Amniotic epithelial cell (primary cell): ENCODE measurements at regions not wholly inside any gene's neighbourhood (a gene's known extent, or its start where the extent isn't known, plus 50 kb on each side); places are given as distances from the start of the nearest gene placed in this dataset.
"Not testable (repeated sequence)": the region's sequence is repeated elsewhere in the genome, so short reads cannot be mapped to it uniquely, and the experiment has no call there.

ENCODE experiments used
- DNase-seq: peaks from one replicate; pipeline ENCODE4 v3.0.0-alpha.2; 2010; ENCODE audit warnings: low read depth

DNA sequence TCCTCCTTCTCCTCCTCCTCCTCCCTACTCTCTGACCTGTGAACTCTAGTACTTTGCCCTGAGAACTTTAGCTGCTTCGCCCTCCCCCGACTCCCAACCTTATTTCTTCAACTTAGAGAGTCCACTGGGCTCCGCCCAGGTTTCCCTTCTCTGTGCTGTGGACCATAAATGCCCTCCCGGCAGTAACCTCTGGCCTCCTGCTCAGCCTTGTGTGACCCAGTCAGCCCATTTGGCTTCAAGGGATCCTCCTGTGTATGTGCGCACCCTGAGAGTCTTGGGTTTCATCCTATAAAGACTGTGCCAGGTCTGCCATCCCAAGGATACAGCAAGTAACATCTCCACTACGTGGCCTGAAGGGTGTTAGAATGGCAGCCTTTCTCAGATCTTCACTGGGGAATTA, 275.6 kb upstream of the C16orf82 start:
- no peak for DNase-seq

DNA sequence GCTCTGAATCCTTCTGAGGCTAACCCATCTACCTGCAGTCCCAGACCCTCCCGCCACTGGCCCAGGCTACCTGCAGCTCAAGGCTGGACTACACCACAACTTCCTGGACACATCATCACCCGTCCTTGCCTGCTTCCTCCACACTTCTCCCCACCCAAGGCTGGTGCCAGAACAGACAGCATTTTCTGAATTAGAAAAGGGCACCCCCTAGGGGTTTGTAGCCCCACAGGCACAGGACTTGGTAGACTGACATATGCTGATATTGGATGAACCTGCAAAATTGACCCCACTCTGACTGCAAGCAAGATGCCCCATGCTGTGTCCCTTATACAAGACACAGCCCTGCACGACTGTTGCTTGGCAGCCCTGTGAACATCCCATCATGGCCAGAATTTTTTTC, 271.5 kb upstream of the C16orf82 start:
- no peak for DNase-seq

DNA sequence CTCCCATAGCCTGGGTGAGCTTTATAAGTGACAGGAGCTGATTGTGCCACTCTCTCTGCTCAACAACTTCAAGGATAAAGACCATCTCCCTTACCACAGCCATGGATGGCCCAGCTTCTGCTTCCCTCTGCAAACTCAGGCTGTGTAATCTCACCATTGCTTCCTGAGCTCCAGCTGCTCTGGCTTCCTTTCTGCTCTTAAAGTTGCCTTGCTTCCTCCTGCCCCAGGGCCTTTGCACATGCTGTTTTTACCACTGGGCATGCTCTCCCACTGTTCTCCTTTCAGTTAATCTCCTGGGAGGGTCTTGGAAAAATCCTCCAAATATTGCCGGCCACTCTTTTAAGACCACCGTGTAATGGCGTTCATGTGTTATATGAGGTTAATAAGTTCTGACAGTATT, 265.1 kb upstream of the C16orf82 start:
- no peak for DNase-seq

DNA sequence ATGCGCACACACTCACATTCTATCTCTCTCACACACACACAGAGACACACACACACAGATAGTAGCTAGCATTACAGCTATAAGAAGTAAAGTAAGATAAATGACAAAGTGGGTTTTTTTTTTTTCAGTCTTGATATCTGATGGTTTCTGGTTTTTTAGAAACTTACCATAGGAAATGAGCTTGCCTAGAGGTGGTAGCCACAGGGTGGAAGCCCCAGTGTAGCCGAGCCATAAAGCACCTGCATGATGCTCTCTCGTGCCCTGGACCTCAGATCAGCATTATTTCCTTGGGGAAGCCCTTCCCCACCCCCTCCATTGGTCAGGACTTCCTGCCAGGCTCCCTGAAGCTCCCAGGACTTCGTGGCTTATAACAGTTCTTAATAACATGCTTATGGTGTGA, 264.3 kb upstream of the C16orf82 start:
- DNase-seq, result no peak

DNA sequence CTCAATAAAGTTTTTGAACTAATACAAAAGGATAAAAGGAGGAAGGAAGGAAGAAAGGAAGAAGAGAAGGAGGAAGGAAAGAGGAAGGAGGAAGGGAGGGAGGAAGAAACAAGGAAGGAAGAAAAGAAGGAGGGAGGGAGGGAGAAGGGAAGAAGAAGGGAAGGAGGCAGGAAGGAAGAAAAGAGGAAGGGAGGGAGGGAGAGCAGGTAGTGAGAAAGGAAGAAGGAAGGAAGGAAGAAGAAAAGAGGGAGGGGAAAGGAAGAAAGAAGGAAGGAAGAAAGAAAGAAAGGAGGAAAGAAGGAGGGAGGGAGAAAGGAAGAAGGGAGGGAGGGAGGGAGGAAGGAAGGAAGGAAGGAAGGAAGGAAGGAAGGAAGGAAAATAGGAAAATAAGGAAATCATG, 263.8 kb upstream of the C16orf82 start:
- DNase-seq, result no peak

DNA sequence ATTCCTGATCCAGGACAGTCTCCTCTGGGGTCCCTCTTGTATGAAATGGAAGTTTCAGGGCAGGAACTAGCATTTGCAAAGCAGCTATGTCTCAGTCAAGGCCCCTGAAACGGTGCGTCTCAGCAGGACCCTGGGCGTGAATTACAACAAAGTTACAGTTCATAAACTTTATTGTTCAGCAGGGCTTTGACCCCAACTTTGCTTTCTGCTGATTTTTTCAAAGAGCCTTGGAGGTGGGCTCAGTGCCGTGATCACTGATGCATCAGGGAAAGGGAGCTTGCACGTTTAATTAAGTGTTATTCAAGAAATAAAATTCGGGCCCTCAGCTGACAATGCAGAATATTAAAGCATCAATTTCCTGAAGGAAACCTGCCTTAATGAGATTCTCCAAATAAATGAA, 260.1 kb upstream of the C16orf82 start:
- DNase-seq, result no peak

DNA sequence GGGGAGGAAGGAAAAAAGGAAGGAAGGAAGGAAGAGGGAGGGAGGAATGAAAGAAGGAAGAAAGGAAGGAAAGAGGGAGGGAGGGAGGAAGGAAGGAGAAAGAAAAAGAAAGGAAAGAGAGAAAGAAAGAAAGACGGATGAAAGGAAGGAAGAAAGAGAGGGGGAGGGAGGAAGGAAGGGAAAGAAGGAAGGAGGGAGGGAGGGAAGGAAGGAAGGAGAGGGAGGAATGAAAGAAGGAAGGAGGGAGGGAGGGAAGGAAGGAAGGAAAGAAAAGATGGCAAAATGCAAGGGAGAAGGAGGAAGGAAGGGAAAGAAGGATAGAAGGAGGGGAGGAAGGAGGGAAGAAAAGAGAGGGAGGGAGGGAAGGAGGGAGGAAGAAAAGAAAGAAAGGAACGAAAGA, 257.3 kb upstream of the C16orf82 start:
- DNase-seq, result no peak

DNA sequence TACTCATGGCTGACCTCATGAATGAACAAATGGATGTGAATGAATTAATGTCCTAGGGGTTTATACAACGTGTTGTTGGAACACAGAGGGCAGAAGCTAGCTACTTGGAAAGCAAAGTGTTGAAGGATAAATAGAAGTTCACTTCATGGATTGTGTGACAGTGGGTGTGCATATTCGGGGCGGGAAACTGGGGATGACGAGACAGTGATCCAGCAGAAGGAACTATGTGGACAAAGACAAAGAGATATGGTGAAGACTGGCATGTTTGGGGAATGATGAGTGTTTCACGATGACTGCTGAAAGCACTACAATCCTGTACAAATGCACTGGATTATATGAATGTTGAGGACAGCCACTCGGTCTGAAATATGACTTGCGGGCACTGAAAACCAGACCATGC, 250.5 kb upstream of the C16orf82 start:
- no peak for DNase-seq

DNA sequence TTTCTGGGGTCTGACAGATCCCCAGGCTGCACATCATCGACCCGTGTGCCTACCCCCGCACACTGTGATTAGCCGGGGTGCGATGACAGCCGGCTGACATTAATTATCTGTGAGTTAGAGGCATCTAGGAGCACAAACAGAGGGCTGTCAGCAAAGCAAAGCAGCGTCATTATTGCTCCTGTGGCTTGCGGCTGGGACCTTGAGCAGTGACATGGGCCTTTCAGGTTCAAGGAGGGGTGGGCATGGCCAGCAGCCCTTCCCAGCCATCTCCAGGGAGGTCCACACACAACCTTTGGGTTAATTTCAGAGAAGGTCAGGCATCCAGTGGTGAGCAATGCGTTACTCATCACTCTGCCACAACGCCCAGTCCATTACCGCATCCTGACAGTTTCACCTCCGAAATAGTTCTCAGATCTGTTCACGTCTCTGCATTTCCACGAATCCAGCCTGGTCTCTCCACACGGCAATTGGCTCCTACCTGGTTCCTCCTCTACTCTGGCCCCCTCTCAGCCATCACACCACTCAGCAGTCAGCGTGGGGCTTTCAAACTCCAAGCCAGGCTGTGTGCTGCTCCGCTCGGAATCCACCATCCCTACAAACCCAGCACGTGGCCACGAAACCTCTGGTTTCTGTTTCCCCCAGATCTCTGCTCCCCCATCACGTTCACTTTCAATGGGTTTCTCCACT, 249.7 kb upstream of the C16orf82 start:
- DNase-seq, result no peak

DNA sequence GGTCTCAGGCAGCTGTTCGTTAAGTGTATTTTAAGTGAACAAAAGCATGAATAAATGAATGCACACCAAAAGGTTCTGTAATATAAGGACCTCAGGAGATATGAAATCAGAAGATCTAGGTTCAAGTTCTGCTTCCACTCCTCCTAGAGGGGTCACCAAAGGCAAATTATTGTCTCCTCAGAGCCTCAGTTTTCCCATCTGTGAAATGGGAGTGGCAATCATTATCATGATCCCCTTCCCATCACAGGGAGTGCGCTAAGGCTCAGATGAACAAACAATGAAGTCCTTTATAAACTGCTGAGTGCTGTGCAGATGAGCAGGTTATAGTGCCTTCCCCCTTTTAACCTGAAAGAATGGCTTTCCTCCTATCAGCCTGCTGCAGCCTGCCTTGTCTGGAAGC, 248.3 kb upstream of the C16orf82 start:
- DNase-seq, result no peak

DNA sequence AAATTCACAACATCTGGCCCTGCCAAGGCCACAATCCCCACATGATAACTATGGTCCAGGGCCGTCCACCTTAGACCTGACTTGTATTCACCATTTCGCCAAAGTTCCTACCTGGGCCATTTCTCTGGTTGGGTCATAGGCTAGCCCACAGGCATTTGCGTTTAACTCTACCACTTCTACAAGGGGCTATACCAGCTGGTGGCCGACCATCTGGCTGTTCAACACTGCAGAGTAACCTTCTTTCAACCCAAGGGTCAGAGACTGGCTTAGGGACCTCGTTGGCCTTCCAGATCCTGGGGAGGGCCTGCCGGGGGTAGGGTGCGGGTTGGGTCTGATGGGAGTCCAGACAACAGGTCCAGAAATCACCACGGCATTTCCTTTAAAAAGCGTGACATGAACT, 242.3 kb upstream of the C16orf82 start:
- no peak for DNase-seq

DNA sequence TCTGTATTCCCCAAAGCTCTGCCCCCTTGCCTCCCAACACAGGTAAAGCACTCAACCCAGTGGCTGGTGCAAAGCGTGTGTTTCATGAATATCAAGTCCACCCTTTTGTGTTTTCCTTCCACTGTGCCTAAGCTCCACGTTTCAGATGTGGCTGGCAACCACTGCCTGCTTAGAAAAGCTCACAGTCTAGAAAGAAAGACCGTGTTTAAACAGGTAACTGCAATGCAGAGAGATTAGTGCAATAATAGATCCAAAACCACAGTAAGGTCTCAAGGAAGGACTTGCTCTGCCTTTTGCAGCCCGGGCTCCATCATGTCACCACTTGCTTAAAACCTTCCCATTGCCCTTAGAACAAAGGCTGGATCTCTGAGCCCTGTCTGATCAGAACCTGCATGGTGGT, 240.2 kb upstream of the C16orf82 start:
- no peak for DNase-seq

DNA sequence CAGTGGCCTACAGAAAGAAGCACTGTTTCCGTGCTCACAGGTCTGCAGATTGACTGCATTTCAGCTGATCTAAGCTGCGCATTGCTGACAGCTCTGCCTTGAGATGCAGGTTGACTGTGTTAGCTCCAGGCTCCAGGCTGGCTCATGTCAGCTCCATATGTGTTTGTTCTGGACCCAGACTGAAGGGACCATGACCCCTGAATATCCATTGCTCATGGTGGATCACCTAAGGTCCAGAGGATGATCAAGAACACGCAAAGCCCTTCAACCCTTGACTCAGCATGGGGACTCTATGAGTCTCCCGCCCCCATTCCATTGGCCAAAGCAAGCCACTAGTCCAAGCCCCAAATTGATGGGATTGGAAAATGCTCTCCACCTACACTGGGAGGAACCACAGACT, 239.3 kb upstream of the C16orf82 start:
- DNase-seq, result no peak

DNA sequence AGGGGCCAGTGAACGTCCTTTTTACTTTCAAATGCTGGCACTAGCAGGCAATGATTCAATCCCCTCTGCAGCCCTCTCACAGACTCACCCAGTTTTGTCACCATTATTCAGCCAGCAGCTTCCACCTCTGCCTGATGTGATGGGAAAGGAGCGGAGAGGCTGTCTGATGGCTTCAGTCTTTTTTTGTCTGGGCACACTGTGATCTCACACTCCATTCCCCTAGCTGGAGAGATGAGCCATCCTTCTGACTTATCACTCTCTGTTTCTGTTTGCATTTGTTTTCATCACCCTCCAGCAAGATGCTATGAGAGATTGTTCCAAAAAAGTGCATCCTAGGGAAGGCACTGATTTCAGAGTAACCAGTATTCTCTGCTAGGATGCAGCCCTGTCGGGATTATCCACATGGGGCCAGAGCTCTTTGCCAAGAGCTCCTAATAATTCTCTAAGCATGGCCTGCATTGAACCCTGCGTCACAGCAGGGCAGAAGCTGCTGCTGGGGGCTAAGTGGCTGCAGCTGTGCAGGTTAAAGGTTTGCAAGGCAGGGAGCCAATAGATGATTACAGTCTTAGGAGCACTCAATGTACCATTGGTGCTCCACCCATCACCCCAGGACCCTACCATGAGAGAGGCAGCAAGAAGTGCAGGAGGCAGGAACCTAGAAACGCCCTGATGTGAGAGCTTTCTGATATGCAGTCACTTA, 236.1 kb upstream of the C16orf82 start:
- no peak for DNase-seq

DNA sequence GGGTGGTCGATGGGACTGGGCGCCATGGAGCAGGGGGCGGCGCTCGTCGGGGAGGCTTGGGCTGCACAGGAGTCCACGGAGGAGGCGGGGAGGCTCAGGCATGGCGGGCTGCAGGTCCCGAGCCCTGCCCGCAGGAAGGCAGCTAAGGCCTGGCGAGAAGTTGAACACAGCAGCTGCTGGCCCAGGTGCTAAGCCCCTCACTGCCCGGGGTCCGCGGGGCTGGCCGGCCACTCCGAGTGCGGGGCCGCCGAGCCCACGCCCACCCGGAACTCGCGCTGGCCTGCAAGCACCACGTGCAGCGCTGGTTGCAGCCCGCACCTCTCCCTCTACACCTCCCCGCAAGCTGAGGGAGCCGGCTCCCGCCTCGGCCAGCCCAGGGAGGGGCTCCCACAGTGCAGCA, 230.6 kb upstream of the C16orf82 start:
- not testable (repeated sequence) for DNase-seq

DNA sequence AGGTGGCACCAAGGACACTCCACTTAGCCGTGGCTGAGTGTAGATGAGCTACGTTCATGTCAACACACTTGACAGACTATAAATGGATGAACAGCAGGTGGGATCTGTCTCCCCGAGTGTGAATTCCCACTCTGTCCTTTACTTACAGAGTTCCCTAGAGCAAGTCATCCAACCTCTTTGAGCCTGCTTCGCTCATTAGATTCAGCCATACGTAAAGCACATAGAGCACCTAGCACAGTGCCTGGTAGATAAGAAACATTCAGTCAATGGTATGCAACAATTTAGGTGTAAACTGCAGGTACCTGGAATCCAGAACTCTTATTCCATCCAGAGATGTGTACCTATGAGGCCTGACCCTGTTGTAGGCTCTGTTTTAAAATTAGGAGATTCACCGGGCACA, 227.8 kb upstream of the C16orf82 start:
- no peak for DNase-seq

DNA sequence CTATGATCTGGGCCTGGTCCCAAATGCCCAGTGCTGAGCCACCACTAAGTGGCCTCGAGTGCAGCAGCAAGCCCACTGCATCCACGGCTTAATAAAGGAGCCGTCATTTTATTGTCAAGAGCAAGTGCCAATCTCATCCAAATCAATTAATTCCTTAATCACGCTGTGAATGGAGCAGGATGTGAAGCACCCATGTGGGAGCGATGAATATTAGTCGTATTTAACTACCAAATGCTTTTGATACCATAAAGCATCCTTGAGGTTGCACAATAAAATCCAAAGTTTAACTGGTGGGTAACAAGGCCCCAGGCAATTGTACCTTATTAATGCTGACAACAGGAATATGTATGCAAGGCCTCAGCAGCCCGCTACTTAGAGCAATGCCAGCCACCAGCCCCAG, 226.0 kb upstream of the C16orf82 start:
- no peak for DNase-seq

DNA sequence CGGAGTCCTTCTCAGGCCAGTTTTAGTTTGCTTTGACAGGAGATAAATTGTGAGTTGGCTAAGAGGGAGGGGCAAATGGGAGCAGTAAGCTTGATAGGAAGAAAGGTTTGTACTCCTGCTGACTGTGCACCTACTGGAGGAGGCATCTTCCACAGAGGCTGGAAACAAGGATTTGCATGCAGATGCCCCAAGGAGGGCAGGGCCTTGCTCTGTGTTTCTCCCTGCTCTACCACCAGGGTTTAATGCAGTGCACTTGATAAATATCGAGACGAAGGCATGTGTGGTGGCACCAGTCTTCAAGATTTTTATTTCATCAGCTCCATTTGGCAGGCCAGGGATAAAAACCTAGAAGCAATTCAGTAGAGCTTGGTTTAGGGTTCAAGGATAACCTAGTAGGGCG, 210.5 kb upstream of the C16orf82 start:
- no peak for DNase-seq

DNA sequence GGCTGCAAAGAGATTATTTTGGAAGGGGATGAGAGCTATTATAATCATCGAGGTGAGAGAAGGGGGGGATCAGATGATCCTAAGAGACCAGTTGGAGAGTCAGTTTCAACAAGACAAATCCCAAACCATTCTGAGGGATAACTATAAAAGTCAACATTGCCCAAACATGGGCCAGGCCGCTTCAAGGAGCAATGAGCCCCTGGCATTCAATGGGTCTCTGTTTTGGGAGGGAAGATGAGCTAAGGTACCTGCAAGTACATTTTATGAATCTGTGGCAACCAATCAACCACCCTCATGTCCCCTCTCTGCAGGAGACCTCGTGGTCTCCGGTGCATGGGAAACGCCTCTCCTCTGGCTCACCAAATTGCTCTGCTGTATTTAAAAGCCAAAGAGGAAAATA, 209.9 kb upstream of the C16orf82 start:
- no peak for DNase-seq

DNA sequence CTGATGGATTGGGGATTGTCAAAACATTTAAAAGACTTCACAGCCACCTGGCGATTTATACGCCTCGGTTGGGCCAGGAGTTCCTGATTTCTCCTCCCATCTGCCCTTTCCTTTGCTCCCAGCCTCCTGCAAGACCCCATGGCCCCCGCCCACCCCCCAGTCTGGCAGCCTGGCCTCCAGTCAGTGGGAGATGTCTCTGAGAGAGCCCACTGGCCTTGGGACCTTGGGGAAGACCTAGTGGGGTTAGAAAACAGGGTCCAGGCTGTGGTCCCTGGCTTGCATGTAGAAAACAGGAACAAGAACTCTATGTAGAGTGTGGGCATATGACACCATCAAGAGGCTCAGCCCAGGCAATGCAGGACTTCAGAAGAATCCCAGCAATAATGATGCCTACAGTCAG, 209.4 kb upstream of the C16orf82 start:
- DNase-seq, result no peak

DNA sequence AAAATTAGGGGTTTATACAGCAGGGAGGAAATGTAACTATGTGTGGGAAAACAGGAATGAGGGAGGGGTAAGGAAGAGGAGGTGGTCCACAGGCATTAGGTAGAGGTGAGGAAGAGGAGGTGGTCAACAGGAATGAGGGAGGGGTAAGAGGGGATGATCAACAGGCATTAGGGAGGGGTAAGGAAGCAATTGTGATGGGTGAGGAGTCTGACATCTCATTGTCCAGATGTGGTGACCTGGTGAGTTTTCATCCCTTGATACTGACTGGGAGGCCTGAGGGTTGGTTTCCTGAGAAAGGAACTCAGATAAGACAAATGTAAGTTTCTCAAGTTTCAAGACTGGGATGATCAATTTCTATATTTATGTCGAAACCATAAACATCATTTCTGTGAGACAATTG, 206.2 kb upstream of the C16orf82 start:
- no peak for DNase-seq

DNA sequence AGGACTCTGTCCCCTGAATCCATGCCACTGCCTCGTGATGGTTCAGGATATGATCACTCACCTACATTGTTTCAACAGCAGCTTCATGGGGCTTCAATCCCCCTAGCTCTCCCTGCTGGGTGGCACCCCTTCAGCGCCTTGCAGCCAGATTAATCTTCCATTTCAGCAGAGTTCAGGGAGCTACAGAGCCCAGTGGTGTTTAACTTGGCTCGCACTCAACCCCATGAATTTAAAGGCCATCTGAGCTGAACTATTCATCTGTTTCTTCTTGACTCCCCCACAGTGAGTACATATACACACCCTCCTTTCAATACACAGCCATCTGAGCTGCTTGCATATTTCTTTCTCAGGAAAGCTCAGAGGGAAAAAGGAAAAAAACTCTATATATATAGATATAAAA, 202.8 kb upstream of the C16orf82 start:
- no peak for DNase-seq

DNA sequence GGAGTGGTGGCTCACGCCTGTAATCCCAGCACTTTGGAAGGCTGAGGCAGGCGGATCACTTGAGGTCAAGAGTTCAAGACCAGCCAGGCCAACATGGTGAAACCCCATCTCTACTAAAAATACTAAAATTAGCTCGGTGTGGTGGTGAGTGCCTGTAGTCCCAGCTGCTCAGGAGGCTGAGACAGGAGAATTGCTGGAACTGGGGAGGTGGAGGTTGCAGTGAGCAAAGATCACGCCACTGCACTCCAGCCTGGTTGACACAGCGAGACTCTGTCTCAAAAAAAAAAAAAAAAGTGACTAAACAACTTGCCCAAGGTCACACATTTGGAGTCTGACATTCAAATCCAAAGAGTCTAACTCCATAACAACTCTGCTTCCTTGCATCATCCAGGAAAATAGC, 192.4 kb upstream of the C16orf82 start:
- not testable (repeated sequence) for DNase-seq

DNA sequence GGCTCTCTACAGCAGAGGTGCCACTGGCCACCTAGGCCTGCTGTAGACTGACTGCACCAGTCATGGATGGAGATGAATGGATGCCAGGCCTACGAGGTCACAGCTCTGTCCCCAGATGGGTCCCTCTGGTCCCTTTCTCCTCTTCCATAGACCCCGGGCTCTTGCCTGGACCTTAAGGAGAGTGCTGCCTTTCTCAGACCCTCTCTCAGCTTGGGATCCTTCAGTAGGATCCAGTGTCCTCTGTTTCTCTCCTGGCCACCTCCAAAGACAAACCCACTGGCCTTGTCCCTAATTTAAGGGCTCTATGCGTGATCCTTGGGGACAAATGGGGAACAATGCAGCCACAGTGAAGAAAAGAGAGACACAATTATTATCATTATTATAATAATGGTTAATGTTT, 189.3 kb upstream of the C16orf82 start:
- no peak for DNase-seq
